ENCODE measurements at regions not wholly inside any gene's neighbourhood (a gene's known extent, or its start where the extent isn't known, plus 50 kb on each side); places are given as distances from the start of the nearest gene placed in this dataset.

- no peak for DNase-seq
Observed at GRCh38 chr18:54772056-54772455, 56.2 kb upstream of the RAB27B start.

- no peak for DNase-seq
Observed at GRCh38 chr18:54774423-54774822, 53.9 kb upstream of the RAB27B start.

GRCh38 chr18:54774981-54775665, 53.2 kb upstream of the RAB27B start:
- no peak for DNase-seq

- DNase-seq: no peak
Observed at GRCh38 chr18:54775686-54776085, 52.6 kb upstream of the RAB27B start.

GRCh38 chr18:54776282-54776977, 51.8 kb upstream of the RAB27B start:
- peak; percentile 11 for DNase-seq

GRCh38 chr18:54777118-54777791, 51.0 kb upstream of the RAB27B start:
- DNase-seq: no peak

GRCh38 chr18:54777989-54778388, 50.3 kb upstream of the RAB27B start:
- no peak for DNase-seq
